ENCODE measurements at regions not wholly inside any gene's neighbourhood (a gene's known extent, or its start where the extent isn't known, plus 50 kb on each side); places are given as distances from the start of the nearest gene placed in this dataset.

GRCh38 chr20:11785885-11786507 lies 131.7 kb upstream of the BTBD3 start:
- TF ChIP-seq CTCF (IDR thresholded peaks at IDR 0.05): no peak
- no peak for DNase-seq (ENCODE audit: low spot score)

GRCh38 chr20:11790046-11790445 lies 127.6 kb upstream of the BTBD3 start:
- DNase-seq (ENCODE audit: low spot score): no peak

More at GRCh38 chr20:11785885-11786507, 131.7 kb upstream of the BTBD3 start:
- H3K4me1 ChIP-seq: no peaks in the 10 kb centered on the region
- no peaks in the 10 kb centered on the region for H3K27me3 ChIP-seq
- no peak overlapping the region for H3K4me3 ChIP-seq
- no peaks in the 10 kb centered on the region for H3K36me3 ChIP-seq
- H3K27ac ChIP-seq: no peak overlapping the region
- no peaks in the 10 kb centered on the region for H3K9me3 ChIP-seq

GRCh38 chr20:11791316-11791715 lies 126.4 kb upstream of the BTBD3 start:
- no peak overlapping the region for H3K4me3 ChIP-seq
- no peaks in the 10 kb centered on the region for H3K36me3 ChIP-seq
- H3K27me3 ChIP-seq: no peaks in the 10 kb centered on the region
- no peak for DNase-seq (ENCODE audit: low spot score)
- TF ChIP-seq CTCF (IDR thresholded peaks at IDR 0.05): no peak
- no peak overlapping the region for H3K27ac ChIP-seq
- H3K9me3 ChIP-seq: no peaks in the 10 kb centered on the region
- H3K4me1 ChIP-seq: no peaks in the 10 kb centered on the region

More at GRCh38 chr20:11790046-11790445, 127.6 kb upstream of the BTBD3 start:
- no peaks in the 10 kb centered on the region for H3K9me3 ChIP-seq
- no peaks in the 10 kb centered on the region for H3K4me1 ChIP-seq
- H3K27ac ChIP-seq: no peak overlapping the region
- no peak for TF ChIP-seq CTCF (IDR thresholded peaks at IDR 0.05)
- H3K27me3 ChIP-seq: no peaks in the 10 kb centered on the region
- H3K4me3 ChIP-seq: no peak overlapping the region
- H3K36me3 ChIP-seq: no peaks in the 10 kb centered on the region

- Histone ChIP-seq H3K4me3 (no peak overlapping the region), H3K4me1 (no peaks in the 10 kb centered on the region), H3K27ac (no peak overlapping the region), H3K27me3 (no peaks in the 10 kb centered on the region), H3K36me3 (no peaks in the 10 kb centered on the region), H3K9me3 (no peaks in the 10 kb centered on the region)
- DNase-seq (ENCODE audit: low spot score): no peak
- no peak for TF ChIP-seq CTCF (IDR thresholded peaks at IDR 0.05)
These were observed 125.7 kb upstream of the BTBD3 start for GRCh38 chr20:11791835-11792567.

GRCh38 chr20:11792568-11792953 lies 125.1 kb upstream of the BTBD3 start:
- TF ChIP-seq CTCF (IDR thresholded peaks at IDR 0.05): no peak
- DNase-seq (ENCODE audit: low spot score): no peak

More at GRCh38 chr20:11792568-11792953, 125.1 kb upstream of the BTBD3 start:
- Histone ChIP-seq H3K9me3 (no peaks in the 10 kb centered on the region), H3K27me3 (no peaks in the 10 kb centered on the region), H3K27ac (no peak overlapping the region), H3K4me1 (no peaks in the 10 kb centered on the region), H3K4me3 (no peak overlapping the region), H3K36me3 (no peaks in the 10 kb centered on the region)

Data from right atrium auricular region (tissue), 2 donors.